ENCODE measurements at regions not wholly inside any gene's neighbourhood (a gene's known extent, or its start where the extent isn't known, plus 50 kb on each side); places are given as distances from the start of the nearest gene placed in this dataset.
"Not testable (repeated sequence)": the region's sequence is repeated elsewhere in the genome, so short reads cannot be mapped to it uniquely, and the experiment has no call there.

GRCh38 chr9:85077944-85078343, 408.4 kb downstream of the NTRK2 start:
- H3K4me3 ChIP-seq = no peak overlapping the region
- no peaks in the 10 kb centered on the region for H3K4me1 ChIP-seq
- no peak overlapping the region for H3K27ac ChIP-seq
- no peaks in the 10 kb centered on the region for H3K27me3 ChIP-seq (replicated peaks in 1 of 7)
- TF ChIP-seq CTCF (IDR thresholded peaks at IDR 0.05 in 8 of 11, conservative IDR thresholded peaks at IDR 0.05 in 3 of 11) (no peak), POLR2AphosphoS5 (IDR thresholded peaks at IDR 0.05) (no peak), POLR2A (IDR thresholded peaks at IDR 0.05) (no peak)
- intact Hi-C loops (cut with DNase I; ENCODE audit: low total_unique reads) = no loop called here
- no peaks in the 10 kb centered on the region for H3K9me3 ChIP-seq
- 88 to 93% (median 89%) methylated on average over 5 of the region's 5 CpGs for WGBS, 5 donors
- H3K36me3 ChIP-seq = no peaks in the 10 kb centered on the region
- no peak for DNase-seq

GRCh38 chr9:85077146-85077545, 407.6 kb downstream of the NTRK2 start:
- H3K36me3 ChIP-seq; DNase-seq; intact Hi-C loops (cut with DNase I; ENCODE audit: low total_unique reads); H3K4me1 ChIP-seq; H3K9me3 ChIP-seq; H3K27me3 ChIP-seq (replicated peaks in 1 of 7); H3K4me3 ChIP-seq; H3K27ac ChIP-seq: not testable (repeated sequence)
- 60 to 96% (median 79%) methylated on average over 10 to 15 of the region's 23 CpGs for WGBS, 5 donors

Small RNA genes lying in the stretch of these regions (small RNA-seq; reads per million reads assigned to genes)
- 0 reads per million in 4 donors for gene UBE2V1P10

Measured in spleen (tissue), 11 donors.